GM19351 (cell line): ENCODE measurements at regions not wholly inside any gene's neighbourhood (a gene's known extent, or its start where the extent isn't known, plus 50 kb on each side); places are given as distances from the start of the nearest gene placed in this dataset.
"Not testable (repeated sequence)": the region's sequence is repeated elsewhere in the genome, so short reads cannot be mapped to it uniquely, and the experiment has no call there.

Experiments
- ATAC-seq: cut with Tn5 transposase; IDR thresholded peaks from one replicate; pipeline ENCODE4 v1.9.1; 2021; ENCODE audit warnings: mild to moderate bottlenecking, moderate library complexity; ENCODE audit not compliant: unreplicated experiment

DNA sequence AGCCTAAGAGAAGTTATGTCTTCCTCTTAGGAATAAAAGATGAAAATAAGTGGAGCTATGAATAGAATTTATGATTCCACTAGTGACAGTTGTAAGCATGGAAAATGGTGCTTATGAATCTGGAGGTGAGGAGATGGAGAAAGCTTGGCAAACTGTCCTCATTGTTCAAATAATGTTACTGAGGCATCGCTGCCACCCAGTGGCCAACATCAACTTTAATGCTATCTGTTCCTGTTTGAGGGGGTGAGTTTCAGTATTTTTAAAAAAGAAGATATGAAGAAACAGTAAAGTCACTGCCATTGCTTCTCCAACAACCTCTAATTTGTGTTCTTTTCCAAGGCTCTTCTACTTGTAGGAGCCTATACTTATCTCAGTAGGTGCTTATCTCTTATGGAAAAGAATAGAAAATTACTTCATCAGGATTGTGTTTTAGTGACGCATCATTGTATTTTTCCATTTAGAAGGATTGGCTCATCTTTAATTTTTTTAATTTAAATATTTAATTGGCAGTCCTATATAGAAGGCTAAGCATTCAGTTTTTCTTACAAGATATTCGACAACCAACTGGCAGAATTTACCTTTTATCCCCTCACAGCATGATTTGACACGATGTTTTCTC lies 260.4 kb upstream of the P2RY1 start:
- ATAC-seq: peak; percentile 76

DNA sequence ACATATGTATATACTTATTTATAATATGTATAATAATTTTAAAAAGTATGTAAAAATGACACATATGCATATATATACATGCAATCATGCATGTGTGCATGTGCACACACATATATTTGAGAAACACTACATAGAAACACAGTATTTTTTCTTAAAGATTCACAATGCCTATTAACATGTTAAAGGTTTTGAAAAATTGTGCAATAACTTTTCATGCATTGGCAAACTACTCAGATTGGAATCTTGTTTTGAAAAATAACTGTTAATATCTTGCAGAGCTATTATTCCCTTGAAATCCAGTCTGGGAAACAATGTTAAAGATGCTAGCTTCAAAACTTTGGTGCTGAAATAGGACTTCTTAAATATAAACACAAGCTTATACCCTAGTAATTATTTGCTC lies 256.2 kb upstream of the P2RY1 start:
- ATAC-seq: no peak

DNA sequence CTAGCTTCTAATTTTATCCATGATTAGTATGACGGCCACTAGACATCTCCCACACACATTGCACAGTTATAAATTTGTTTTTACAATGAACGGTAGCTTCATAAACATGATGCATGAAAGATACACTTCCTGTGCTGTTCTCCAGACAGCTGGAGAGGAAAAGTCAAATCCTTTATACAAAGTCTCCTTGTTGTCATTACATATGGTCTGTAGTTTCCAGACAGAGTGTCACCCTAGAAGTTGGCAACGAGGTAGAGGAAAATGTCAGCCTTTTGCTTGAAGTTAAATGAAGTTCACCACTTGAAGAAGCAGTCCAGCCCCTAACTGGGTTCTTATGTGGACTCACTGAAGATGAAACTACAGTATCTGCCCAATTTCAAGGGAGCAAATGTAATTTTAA lies 253.0 kb upstream of the P2RY1 start:
- ATAC-seq: no peak

DNA sequence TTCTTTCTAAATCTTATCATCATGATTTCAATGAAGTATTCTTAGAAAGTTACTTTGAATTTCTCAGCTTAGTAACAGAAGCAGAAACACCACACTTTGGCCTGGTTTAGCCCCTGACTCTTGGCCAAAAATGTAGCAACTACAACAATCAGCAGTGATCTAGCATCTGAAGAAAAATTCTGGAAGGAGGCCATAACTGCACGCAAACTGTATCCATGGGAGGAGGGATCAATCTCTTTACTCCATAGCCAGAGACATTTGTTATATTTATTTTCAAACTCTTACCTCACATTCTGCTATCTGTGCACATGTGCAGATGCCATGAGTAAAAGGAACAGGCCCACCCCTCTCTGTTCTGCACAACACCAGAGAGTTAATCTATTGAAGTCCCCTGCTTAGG lies 251.0 kb upstream of the P2RY1 start:
- no peak for ATAC-seq

DNA sequence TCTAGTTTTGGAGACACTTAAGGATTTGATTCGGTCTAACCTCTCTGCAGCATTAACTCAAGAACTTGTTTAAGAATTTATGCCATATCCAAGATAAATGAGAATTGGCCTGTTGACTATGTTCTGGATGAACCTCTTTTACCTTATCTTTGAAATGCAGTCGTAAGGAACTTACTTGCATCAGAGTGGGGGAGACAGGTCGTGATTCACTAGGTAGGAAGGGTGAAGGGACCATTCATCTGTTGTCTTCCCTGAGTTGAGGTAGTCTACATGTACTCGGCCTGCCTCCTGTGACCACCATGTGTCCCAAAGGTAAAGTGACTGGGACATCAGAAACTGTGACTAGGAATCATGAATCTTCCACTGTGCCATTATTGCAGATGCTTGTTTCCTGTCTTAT lies 248.0 kb upstream of the P2RY1 start:
- ATAC-seq: no peak

DNA sequence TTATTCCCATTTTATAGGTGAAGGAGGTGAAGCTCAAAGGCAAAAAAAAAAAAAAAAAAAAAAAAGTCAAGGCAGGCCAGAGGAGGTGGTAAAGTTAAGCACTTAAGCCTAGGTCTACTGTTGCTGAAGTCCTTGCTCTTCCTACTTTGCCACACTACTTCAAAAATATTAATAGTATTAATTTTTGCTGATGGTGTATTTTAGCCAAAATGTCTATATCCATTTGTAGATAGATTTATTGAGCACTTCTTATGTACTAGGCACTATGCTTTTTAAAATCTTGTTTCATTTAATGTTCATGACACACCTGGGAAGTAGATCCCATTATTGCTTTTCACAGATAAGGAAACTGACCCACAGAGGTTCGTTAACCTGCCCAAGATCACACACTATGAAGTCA lies 247.1 kb upstream of the P2RY1 start:
- no peak for ATAC-seq

DNA sequence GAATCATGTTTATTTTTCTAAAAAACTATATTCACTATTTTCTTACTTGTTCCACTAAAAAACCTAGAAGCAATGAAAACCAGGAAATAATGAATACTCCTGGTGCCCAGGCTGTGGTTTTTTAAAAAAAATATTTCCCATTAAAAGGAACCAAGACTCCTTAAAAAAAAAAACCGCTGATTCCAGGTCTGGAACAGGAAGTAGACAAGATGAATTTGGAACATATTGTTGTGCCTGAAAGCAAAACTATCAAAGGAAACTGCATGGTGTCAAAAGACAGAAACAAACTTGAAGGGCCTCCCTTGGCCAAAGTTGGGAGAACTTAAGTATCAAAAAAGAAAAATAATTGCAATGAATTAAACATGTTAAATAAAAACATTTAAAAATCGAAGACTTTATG lies 245.3 kb upstream of the P2RY1 start:
- ATAC-seq: no peak

DNA sequence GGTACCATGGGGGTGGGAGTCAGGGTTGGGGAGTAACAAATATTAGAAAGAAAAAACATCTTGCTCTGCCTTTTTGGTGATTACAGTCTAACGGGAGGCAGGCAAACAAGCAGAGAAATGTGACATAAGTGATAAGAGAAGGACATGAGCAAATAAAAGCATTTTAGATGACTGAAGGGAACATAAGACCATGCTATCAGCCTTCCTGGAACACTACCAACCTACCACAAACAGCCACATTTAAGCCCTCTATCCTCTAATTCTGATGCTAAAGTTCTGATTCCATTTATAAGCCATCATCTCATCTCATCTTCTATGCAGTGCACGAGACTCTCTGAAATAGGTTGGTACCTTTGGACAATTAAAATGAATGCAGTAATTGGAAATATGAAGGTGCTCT lies 243.4 kb upstream of the P2RY1 start:
- no peak for ATAC-seq

DNA sequence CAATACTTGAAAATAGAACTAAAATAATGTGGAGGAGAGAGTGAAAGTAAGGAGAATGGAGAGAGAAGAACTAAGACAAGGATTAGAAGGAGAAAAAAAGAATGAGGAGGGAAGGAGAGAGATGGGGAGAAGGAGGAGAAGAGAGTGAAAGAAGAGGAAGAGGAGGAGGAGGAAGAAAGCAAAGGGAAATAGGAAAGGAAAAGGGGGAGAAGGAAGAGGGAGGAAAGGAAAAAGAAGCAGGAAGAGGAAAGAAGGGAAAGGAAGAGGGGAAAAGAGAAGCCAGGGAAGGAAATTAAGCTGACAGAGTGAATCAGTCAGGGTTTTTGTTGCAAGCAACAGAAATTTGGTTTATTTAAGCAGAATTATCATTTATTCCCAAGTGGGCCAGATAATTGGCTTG lies 241.7 kb upstream of the P2RY1 start:
- no peak for ATAC-seq

DNA sequence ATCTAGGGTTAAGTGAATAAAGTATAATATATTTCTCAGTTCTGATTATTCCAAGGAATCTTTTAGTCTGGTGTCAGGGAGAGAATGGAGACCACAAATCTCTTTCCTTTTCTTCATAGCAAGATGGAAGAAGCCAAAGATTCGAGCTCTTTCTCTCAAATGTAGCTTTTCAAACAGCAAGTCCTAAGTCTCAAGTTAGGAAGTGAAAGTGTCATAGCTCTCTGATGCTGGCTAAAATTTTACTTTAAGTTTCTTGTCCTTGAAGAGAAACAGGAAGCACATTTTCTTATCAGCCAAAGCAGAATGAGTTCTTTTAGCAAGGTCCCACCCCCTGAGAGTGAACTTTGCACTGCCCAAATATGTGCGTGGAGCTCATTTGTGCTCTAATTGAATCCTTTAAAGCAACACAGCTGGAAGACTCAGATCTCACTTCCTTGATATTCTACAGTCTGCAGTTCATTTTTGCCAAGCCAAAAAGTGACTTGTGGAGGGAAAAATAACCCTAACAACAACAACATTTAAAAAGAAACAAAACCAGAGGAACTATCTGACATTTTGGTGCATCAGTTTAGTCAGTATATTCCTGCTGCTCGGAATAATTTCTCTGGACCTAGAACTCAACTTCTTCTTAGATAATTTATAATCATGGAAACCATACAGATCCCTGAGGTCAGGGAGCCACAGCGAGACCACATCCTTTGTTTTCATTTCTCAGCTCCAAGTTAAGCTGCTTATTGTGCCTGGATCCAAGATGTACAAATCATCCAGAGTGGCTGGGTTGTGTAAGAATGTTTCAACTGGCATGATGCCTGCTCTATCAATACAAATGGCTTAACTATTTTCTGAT lies 238.7 kb upstream of the P2RY1 start:
- ATAC-seq: peak; percentile 98

DNA sequence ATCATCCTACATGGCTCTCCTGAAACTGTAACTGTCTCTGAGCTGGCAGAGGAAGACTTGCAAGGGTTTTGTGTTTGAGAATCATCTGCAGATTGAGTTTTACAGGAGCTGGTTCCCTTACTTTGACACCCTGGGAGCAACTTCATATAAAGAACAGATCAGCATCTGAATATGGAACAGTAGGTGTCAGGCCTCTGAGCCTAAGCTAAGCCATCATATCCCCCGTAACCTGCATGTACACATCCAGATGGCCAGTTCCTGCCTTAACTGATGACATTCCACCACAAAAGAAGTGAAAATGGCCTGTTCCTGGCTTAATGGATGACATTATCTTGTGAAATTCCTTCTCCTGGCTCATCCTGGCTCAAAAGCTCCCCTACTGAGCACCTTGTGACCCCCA lies 238.1 kb upstream of the P2RY1 start:
- not testable (repeated sequence) for ATAC-seq

DNA sequence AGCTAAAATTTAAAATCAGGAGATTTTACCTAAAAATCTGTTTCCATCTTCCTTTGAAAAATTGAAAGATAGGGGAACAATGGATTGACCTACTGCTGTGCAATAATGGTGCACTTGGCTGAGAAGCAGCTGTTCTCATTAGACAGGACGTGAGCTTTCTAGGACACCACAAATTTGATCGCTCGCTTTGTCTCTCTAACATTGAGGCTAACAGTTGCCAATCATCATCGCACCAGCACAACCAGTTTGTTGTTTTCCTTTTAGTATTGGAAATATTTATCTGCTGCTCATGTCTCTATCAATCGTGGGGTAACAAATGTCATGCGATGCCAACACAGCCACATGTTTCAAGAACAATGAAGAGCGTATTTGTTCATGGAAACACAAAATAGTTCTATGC lies 228.8 kb upstream of the P2RY1 start:
- no peak for ATAC-seq

DNA sequence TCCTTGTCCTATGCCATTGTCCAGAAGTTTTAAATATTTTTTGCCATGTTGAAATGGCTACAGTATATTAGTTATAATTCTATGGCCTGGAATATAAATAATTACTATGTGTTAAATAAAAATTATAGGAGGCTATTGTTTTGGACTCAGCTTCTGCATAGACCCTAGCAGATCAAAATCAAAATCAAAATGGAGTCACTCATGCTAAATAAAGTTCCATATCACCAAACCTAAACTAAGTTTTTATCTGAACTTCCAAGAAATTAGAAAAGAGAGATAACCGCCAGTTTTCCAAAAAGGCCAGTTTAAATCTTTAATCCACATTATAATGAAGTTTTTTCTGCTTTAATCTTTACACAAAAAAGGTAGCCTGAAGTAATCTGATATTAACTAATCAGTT lies 227.8 kb upstream of the P2RY1 start:
- no peak for ATAC-seq

DNA sequence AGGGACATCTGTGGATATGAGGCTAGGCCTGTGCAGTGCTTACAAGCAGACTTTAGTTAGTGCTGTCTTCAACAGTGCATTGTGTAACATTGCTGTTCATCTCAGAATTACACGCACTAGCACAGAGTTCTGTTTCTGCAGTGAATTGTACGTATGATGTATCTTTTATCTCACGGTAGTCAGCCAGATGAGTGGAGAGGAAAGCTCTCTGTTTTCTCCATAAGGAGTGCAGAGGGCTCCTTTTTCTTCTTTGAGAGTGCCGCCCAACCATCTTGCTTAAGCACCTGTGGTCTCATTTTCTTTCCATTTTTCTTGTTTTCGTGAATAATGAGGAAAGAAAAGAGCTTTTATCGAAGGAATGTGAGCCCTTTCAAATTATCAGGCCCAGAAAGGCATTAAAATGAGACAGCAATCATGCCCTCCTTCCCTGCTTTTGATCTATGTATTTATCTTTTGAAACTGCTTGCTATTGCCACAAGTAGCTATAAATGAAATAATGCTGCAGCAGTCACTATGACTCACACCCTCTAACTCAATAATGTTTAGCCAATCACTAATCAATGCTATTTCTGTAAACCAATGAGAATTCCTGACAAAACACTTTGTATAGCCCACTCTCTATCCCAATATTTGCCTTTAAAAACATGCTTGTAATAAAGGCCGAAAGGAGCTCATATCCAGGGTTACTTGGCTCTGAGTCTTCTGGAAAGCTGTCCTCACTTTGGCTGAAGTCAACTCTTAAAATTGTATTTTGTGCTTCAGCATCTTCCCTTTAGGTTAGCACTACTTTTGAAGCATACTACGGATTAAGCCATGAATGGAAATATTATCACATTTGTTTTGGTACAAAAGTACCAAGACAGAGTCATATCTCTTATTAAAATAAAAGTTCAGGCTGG lies 226.0 kb upstream of the P2RY1 start:
- ATAC-seq: no peak

DNA sequence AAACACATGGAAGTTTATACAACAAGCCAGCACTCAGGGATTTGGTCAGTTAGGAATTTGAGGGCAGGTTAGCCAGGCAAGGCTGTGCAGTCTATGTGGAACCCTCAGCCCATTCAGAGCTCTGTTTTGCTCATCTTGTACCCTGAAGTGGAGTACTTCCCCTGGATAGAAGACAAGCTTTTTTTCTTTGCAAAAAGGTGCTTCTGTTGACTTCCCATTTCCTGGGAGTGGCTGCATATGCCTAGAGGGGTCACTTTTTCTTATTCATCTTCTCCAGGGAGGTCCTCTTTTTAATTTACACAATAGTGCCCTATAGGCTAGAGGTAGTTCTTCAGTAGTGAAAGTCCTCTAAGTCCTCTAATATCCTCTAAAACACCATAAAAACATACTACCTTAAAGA lies 225.0 kb upstream of the P2RY1 start:
- ATAC-seq: no peak

DNA sequence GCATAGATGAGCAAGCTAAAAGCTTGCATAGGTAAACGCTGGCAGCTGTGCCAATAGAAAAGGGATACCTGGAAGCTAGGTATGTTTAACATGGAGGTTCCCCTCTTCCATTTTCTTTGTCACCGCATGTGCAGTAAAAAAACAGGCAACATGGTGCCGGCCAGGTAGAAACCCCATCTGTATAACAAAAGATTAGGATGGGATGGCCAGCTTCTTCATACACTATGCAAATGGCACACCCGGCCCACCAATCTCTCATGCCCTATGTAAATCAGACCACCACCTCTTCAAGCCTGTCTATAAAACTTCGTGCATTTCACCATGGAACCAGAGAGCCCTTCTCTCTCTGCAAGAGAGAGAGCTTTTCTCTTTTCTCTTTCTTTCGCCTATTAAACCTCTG lies 224.3 kb upstream of the P2RY1 start:
- ATAC-seq: no peak

DNA sequence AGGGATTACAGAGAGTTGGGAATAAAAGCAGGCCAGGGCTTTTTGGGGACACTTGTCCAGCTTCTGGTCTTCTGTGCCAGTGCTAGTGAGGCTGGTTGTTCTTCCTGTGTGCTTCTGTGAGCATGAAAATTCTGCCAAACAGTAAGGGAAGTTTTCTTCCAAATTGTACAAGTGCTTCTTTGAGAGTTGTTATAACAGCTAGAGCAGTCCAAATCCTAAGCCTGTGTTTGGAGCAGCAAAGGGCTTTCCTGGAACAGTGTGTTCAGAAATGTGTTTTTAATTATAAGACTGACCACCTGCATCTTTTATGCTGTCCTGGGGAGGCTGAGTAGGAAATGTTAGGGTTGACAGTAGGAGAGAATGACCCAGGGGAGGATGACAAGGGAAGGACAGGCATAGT lies 223.0 kb upstream of the P2RY1 start:
- no peak for ATAC-seq

DNA sequence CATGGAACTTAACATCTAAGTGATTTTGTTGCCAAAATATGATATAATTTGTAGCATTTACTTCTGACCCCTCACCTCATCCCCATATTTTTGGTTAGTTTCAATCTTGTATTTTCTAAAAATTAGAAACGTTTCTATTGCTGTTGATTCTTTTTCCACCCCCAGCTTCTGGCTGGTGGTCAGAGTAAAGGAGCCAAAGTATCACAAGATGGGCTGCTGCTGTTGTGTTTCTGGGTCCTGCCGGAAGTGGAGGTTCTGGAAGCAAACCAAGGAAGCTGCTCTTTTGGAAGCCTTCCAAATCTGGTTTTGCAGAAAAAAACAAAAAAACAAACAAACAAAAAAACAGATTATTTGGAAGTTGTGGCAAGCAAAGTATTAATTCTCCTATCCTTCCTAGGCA lies 221.1 kb upstream of the P2RY1 start:
- ATAC-seq: no peak

DNA sequence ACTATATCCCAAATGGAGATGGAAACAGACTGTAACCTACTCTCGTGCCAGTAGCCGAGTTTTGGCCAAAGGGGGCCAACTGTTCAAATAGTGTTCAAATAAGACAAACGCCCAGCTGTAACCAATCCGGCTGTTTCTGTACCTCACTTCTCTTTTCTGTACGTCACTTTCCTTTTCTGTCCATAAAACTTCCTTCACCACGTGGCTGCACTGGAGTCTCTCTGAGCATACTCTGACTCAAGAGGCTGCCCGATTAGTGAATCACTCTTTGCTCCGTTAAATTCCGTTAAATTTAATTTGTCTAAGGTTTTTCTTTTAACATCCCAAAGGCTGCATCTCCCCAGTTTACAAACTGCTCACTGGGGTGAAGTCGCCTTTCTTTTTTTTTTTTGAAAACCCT lies 219.2 kb upstream of the P2RY1 start:
- no peak for ATAC-seq

DNA sequence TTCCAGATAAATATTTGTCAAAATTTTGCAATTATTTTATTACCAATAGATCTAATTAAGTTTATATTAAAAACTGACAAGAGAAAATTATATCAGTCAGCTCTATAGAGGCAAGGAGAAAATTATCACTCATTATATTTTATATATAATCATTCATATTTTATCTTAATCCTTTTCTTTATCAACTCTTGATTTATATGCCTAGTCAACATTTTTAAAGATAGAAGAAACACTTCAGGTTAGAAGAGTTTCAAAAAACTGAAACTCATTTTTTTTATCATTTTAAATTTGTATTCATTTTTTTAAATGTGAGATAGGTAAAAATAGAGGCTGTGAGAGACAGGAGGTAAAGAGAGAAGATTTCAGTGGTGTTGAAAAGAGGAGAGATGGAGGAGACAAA lies 217.3 kb upstream of the P2RY1 start:
- no peak for ATAC-seq

DNA sequence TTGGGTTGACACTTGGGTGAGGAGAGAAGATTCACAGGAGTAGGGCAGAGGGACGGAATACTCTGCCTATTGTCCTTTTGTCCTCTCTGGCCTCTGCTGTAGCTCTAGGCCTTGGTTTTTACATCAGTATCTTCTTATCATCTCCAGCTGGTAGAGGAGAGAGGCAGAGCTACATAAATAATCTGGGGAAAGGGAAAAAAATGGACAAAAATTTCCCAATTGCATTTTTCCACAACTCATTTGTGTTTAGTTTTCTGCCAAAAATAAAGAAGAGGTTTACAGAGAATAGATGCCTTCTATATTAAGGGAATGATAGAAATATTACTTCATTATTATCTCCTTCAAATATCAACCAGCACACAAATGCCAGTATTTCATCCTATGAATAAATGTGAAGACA lies 216.4 kb upstream of the P2RY1 start:
- no peak for ATAC-seq

DNA sequence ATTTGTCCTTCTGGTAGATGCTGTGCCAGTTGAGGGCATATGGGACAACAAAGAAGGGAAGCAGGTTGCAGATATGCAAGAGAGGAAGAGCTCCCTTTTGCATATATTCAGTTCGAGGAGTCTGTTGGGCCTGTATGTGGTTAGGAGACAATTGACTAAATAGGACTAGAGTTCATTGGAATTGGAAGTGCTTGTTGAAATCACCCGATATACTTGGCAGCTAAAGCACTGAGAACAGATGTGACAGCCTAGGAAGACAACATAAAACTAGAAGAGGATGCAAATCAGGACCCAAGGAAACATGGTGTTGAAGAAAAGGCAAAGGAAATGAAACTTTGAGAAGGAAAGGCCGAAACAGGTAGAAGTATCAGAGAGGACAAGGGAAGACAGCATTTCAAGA lies 215.2 kb upstream of the P2RY1 start:
- ATAC-seq: no peak
